ENCODE measurements at regions not wholly inside any gene's neighbourhood (a gene's known extent, or its start where the extent isn't known, plus 50 kb on each side); places are given as distances from the start of the nearest gene placed in this dataset.

DNA sequence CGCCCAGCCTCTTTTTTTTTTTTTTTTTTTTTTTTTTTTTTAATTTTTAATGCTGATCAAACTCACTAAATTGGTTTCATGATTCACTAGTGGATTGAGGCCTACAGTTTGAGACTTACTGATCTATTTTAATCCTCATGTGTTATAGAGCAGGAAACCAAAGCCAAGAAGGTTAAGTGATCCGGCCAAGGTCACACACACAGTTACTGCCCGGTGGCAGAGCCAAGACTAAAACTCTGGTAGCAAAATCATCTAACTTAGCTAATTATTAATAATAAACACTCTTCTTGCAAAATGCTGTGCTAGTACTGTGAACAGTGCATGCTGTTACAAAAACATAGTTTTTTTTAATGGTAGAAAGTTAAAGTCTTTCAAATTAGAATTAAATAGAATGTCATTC is 188.3 kb upstream of the NFE2L3 start:
- no peaks in the 10 kb centered on the region for H3K36me3 ChIP-seq (ENCODE audit: control insufficient read depth in 1 of 2, insufficient read depth in 2 of 2, low read length in 2 of 2)
- no peak overlapping the region for H3K4me3 ChIP-seq (ENCODE audit: low read depth in 1 of 2, low read length in 2 of 2)
- H3K27ac ChIP-seq (ENCODE audit: low read length), result no peak overlapping the region
- no peaks in the 10 kb centered on the region for H3K9me3 ChIP-seq (ENCODE audit: control insufficient read depth in 1 of 2, low read length in 2 of 2)
- H3K4me1 ChIP-seq (ENCODE audit: control insufficient read depth in 1 of 2, insufficient read depth in 2 of 2, low read length in 2 of 2), result no peaks in the 10 kb centered on the region
- H3K27me3 ChIP-seq (ENCODE audit: low read depth, low read length), result no peaks in the 10 kb centered on the region

DNA sequence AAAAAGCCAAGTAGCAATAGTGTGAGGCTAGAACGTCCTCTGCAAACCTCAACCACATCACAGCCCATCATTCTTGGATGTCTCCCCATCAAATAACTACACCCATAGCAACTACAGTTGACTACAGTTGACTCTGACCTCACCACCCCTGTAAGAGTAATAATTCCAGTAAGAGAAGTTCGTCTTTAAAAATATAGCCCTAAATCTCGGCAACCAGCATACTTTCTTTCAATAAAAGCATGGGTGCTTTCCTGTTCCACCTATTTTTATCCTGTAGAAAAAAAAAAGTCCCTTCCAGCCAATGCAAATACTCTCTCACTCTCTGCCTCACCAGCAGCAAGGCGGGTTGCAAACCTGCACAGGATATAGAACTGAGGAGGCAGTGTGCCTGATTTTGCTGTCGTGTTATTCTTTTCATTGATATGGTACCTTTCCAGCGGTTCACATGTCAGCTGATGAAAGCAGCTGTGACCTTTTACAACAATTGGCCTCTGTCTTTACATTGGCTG is 187.5 kb upstream of the NFE2L3 start:
- no peak overlapping the region for H3K4me3 ChIP-seq (ENCODE audit: low read depth in 1 of 2, low read length in 2 of 2)
- H3K4me1 ChIP-seq (ENCODE audit: control insufficient read depth in 1 of 2, insufficient read depth in 2 of 2, low read length in 2 of 2), result no peaks in the 10 kb centered on the region
- no peaks in the 10 kb centered on the region for H3K9me3 ChIP-seq (ENCODE audit: control insufficient read depth in 1 of 2, low read length in 2 of 2)
- no peaks in the 10 kb centered on the region for H3K36me3 ChIP-seq (ENCODE audit: control insufficient read depth in 1 of 2, insufficient read depth in 2 of 2, low read length in 2 of 2)
- no peaks in the 10 kb centered on the region for H3K27me3 ChIP-seq (ENCODE audit: low read depth, low read length)
- no peak overlapping the region for H3K27ac ChIP-seq (ENCODE audit: low read length)

DNA sequence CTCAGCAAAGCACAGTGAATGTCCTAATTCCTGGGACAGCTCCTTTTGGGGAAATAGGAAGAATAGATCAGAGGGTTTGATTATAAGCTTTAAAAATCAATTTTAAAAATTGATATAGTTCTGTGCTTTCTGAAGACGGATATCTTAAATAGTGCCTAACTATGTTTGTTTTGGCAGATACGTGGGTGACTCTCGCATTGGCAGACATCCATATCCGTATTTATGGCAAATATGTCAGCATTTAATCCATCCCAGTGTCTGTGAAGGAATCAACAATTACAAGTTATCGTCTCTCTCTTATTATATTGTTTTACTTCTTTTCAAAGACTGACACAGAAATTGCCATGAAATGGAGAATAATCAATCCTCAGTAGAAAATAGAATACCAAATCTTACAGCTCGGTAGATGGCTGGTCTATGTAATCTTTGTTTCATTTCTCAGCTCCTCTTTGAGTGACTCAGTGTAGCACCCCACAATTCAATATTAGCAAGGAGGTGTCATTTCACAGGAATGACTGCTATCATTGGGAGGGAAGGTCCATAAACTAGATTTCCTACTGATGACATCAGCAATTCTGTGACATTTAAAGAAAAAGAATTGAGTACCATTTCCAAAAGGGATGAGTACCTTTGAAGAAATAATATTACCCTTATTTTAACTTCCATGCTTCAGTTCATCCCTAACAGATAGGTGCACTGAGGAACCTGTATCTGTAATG is 186.4 kb upstream of the NFE2L3 start:
- Histone ChIP-seq H3K27me3 (ENCODE audit: low read depth, low read length) (no peaks in the 10 kb centered on the region), H3K4me3 (ENCODE audit: low read depth in 1 of 2, low read length in 2 of 2) (no peak overlapping the region), H3K36me3 (ENCODE audit: control insufficient read depth in 1 of 2, insufficient read depth in 2 of 2, low read length in 2 of 2) (no peaks in the 10 kb centered on the region), H3K4me1 (ENCODE audit: control insufficient read depth in 1 of 2, insufficient read depth in 2 of 2, low read length in 2 of 2) (no peaks in the 10 kb centered on the region), H3K27ac (ENCODE audit: low read length) (no peak overlapping the region), H3K9me3 (ENCODE audit: control insufficient read depth in 1 of 2, low read length in 2 of 2) (no peaks in the 10 kb centered on the region)

DNA sequence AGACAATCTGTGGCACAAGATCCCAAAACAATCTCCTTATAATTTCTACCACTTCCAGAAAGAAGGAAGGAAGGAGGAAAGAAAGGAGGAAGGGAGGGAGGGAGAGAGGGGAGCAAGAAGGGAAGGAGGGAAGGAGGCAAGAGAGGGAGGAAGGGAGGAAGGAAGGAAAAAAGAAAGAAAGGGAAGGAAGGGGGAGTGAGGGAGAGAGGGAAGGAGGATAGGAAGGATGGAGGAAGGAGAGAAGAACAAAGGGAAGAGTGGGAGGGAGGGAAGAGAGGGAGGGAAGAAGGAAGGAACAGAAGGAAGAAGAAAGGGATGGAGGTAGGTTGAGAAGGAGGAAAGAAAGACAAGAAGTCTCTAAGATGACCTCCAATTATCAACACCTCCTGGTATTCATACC is 185.5 kb upstream of the NFE2L3 start:
- Histone ChIP-seq H3K4me3 (ENCODE audit: low read depth in 1 of 2, low read length in 2 of 2) (no peak overlapping the region), H3K9me3 (ENCODE audit: control insufficient read depth in 1 of 2, low read length in 2 of 2) (no peaks in the 10 kb centered on the region), H3K27ac (ENCODE audit: low read length) (no peak overlapping the region), H3K4me1 (ENCODE audit: control insufficient read depth in 1 of 2, insufficient read depth in 2 of 2, low read length in 2 of 2) (no peaks in the 10 kb centered on the region), H3K27me3 (ENCODE audit: low read depth, low read length) (no peaks in the 10 kb centered on the region), H3K36me3 (ENCODE audit: control insufficient read depth in 1 of 2, insufficient read depth in 2 of 2, low read length in 2 of 2) (no peaks in the 10 kb centered on the region)

DNA sequence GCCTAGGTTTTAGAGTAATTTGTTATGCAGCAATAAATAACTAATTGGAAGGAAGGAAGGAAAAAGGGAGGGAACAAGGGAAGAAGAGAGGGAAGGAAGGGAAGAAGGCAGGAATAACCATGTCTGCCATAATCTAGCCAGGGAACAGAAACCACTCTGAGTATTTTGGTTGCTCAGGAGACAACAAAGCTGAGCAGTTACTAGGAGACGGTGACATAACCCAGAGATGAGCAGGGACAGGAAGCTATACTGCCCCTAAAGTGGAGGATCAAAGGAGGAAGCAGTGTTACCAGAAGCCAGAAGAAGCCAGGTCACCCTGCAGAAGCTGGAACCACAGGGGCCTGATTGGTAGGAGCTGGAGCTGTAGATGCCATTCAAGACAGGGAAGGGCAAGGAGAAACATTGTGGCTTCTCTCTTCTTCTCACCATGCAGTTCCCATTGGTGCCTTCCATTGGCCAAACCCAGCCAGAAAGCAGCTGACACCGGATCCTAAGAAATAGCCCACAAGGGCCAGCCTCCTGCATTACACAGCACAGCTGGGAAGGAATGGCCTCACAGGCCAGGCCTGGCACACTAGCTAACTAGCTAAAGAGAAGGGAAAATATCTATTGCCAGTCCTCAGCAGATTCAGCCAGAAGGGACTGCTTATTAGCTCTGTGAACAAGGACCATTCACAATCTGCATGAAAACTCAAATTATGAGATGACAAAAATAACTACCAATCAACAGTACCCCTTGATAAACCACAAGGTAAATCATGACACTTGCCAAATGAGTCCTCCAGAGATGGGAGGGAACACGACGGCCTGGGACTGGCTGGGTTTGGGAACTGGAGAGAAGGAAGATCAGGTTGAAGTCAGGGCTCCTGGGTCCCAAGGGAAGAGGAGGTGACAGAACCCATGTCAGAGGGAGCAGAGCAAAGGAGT is 184.5 kb upstream of the NFE2L3 start:
- Histone ChIP-seq H3K27ac (ENCODE audit: low read length) (peak overlapping the region; percentile 10), H3K9me3 (ENCODE audit: control insufficient read depth in 1 of 2, low read length in 2 of 2) (no peaks in the 10 kb centered on the region), H3K27me3 (ENCODE audit: low read depth, low read length) (no peaks in the 10 kb centered on the region), H3K4me3 (ENCODE audit: low read depth in 1 of 2, low read length in 2 of 2) (no peak overlapping the region), H3K36me3 (ENCODE audit: control insufficient read depth in 1 of 2, insufficient read depth in 2 of 2, low read length in 2 of 2) (no peaks in the 10 kb centered on the region), H3K4me1 (ENCODE audit: control insufficient read depth in 1 of 2, insufficient read depth in 2 of 2, low read length in 2 of 2) (no peaks in the 10 kb centered on the region)

DNA sequence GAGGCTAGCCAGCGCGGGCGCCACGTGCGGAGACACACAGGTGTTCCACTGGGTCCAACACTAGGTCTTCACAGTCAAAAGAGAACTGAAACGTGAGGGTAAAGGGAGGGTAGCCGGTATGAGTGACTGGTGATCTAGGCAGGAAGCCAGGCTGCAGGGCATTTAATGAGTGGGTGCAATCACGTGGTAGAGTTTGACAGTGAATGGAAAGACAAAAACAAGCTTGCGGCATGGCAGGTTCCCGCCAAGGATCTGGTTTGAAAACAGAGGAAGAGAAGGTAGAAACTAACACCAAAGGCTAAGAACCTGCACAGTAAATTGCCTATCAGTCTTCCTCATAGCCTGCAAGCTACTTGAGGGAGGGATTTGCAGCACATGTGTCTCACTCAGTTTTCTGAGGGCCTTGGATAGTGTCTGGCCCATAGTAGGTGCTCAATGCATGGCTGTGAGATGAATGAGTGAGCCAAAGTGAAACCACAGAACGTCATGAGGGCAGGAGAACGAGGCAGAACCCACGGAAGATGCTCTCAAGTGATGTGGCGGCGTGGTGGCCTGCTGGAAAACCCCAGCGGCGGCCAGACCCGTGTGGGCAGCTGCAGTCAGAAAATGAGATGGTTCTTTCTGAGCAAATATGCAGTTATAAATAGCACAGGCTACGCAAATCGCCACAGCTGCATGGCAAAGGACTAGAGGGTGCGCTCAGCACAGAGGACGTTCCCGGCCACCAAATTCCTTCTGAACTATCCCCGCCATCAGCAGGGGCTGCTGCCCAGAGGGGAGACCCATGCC is 183.6 kb upstream of the NFE2L3 start:
- Histone ChIP-seq H3K9me3 (ENCODE audit: control insufficient read depth in 1 of 2, low read length in 2 of 2) (no peaks in the 10 kb centered on the region), H3K36me3 (ENCODE audit: control insufficient read depth in 1 of 2, insufficient read depth in 2 of 2, low read length in 2 of 2) (no peaks in the 10 kb centered on the region), H3K4me3 (ENCODE audit: low read depth in 1 of 2, low read length in 2 of 2) (no peak overlapping the region), H3K4me1 (ENCODE audit: control insufficient read depth in 1 of 2, insufficient read depth in 2 of 2, low read length in 2 of 2) (no peaks in the 10 kb centered on the region), H3K27me3 (ENCODE audit: low read depth, low read length) (no peaks in the 10 kb centered on the region), H3K27ac (ENCODE audit: low read length) (no peak overlapping the region)

DNA sequence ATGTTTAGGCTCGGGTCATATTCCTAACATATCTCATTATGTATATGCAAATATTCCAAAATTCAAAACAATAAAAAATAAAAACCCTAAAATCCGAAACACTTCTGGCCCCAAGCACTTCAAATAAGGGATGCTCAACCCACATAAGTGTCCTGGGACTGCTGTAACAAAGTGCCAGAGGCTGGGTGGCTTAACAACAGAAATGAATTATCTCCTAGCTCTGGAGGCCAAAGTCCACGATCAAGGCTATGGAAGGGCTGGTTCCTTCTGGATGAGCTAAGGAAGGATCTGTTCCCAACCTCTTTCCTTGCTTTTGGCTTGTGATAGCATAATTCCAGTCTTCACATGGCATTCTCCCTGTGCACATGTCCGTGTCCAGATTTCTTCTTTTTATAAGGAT is 181.6 kb upstream of the NFE2L3 start:
- Histone ChIP-seq H3K36me3 (ENCODE audit: control insufficient read depth in 1 of 2, insufficient read depth in 2 of 2, low read length in 2 of 2) (no peaks in the 10 kb centered on the region), H3K27ac (ENCODE audit: low read length) (no peak overlapping the region), H3K4me1 (ENCODE audit: control insufficient read depth in 1 of 2, insufficient read depth in 2 of 2, low read length in 2 of 2) (no peaks in the 10 kb centered on the region), H3K9me3 (ENCODE audit: control insufficient read depth in 1 of 2, low read length in 2 of 2) (no peaks in the 10 kb centered on the region), H3K27me3 (ENCODE audit: low read depth, low read length) (no peaks in the 10 kb centered on the region), H3K4me3 (ENCODE audit: low read depth in 1 of 2, low read length in 2 of 2) (no peak overlapping the region)

DNA sequence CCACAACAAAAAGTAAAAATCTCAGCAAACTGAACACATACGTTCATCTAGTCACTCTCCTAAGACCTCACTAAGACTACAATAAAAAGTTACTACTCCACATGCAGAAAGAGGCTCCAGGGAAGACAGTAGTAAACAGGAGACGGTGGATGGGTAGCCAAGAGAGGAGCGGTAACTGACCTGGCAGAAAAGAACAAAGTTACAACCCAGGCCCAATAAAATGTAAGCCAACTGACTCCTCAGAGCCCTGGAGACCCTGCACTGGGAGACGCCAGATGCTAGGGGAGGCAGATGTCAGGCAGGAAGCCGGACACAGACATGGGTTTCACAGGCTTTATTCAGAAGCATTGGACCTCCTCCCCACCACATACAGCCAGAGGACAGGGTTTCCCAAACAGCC is 181.1 kb upstream of the NFE2L3 start:
- no peaks in the 10 kb centered on the region for H3K27me3 ChIP-seq (ENCODE audit: low read depth, low read length)

DNA sequence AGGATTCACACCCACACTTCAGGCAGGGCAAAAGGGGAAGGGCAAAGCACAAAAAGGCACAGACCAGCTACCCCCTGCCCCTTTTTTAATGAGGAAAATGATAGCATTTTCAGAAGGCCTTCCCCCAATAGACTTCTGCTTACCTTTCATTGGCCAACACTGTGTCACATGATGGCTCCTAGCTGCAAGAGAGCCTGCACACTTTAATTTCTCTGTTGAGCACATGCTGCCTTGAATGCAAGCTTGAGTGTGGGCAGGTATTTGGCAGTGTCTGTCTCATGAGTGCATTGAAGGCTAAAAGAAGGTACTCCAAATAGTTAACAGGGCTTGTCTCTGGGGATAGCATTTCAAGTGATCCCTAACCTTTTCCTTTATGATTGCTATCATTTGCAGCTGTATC is 175.4 kb upstream of the NFE2L3 start:
- Histone ChIP-seq H3K36me3 (ENCODE audit: control insufficient read depth in 1 of 2, insufficient read depth in 2 of 2, low read length in 2 of 2) (no peaks in the 10 kb centered on the region), H3K9me3 (ENCODE audit: control insufficient read depth in 1 of 2, low read length in 2 of 2) (peaks cover 0 to 10% of the 10 kb centered on the region in 2 donors), H3K4me1 (ENCODE audit: control insufficient read depth in 1 of 2, insufficient read depth in 2 of 2, low read length in 2 of 2) (no peaks in the 10 kb centered on the region), H3K27me3 (ENCODE audit: low read depth, low read length) (no peaks in the 10 kb centered on the region), H3K4me3 (ENCODE audit: low read depth in 1 of 2, low read length in 2 of 2) (no peak overlapping the region), H3K27ac (ENCODE audit: low read length) (no peak overlapping the region)

More for the DNA sequence above, 181.1 kb upstream of the NFE2L3 start:
- no peak overlapping the region for H3K27ac ChIP-seq (ENCODE audit: low read length)
- H3K4me3 ChIP-seq (ENCODE audit: low read depth in 1 of 2, low read length in 2 of 2), result no peak overlapping the region
- H3K9me3 ChIP-seq (ENCODE audit: control insufficient read depth in 1 of 2, low read length in 2 of 2), result no peaks in the 10 kb centered on the region
- no peaks in the 10 kb centered on the region for H3K36me3 ChIP-seq (ENCODE audit: control insufficient read depth in 1 of 2, insufficient read depth in 2 of 2, low read length in 2 of 2)
- no peaks in the 10 kb centered on the region for H3K4me1 ChIP-seq (ENCODE audit: control insufficient read depth in 1 of 2, insufficient read depth in 2 of 2, low read length in 2 of 2)

DNA sequence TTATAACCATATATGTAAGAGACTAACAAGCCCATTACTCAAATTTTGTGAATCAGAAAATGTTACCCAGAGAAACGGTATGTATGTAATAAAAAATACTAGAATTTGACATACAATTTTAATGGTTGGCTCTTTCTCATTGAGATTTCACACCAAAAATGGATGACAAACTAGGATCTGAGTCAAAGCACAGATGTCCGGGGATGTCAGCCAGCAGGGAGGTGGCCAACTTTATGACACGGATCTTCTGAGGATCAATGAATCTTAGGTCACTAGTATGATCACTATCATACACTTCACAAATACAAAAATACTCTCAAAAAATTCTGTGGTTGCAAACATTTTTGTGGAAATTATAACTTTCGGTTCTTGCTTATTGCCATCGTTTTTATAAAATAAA is 173.5 kb upstream of the NFE2L3 start:
- Histone ChIP-seq H3K4me1 (ENCODE audit: control insufficient read depth in 1 of 2, insufficient read depth in 2 of 2, low read length in 2 of 2) (no peaks in the 10 kb centered on the region), H3K27me3 (ENCODE audit: low read depth, low read length) (no peaks in the 10 kb centered on the region), H3K27ac (ENCODE audit: low read length) (no peak overlapping the region), H3K9me3 (ENCODE audit: control insufficient read depth in 1 of 2, low read length in 2 of 2) (peaks cover 0 to 10% of the 10 kb centered on the region in 2 donors), H3K36me3 (ENCODE audit: control insufficient read depth in 1 of 2, insufficient read depth in 2 of 2, low read length in 2 of 2) (no peaks in the 10 kb centered on the region), H3K4me3 (ENCODE audit: low read depth in 1 of 2, low read length in 2 of 2) (no peak overlapping the region)

DNA sequence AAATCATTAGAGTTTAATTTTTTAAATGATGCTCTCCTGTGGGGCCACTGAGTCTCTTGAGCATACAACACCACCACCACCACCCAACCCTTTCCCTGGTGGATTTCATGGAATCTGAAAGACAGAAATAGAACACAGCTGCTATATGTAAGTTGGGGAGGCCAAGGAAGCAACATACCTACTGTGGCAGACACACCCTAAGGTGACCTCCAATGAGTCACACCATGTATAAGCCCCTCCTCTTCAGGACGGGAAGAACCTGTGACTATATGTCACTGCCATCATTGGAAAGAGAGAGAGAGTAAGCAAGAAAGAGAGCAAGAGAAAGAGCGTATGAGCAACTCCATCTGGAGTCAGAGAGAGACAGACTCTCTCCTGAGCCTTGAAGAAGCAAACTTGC is 172.4 kb upstream of the NFE2L3 start:
- no peaks in the 10 kb centered on the region for H3K27me3 ChIP-seq (ENCODE audit: low read depth, low read length)

More for the DNA sequence above, 172.4 kb upstream of the NFE2L3 start:
- Histone ChIP-seq H3K27ac (ENCODE audit: low read length) (no peak overlapping the region), H3K4me1 (ENCODE audit: control insufficient read depth in 1 of 2, insufficient read depth in 2 of 2, low read length in 2 of 2) (no peaks in the 10 kb centered on the region), H3K36me3 (ENCODE audit: control insufficient read depth in 1 of 2, insufficient read depth in 2 of 2, low read length in 2 of 2) (no peaks in the 10 kb centered on the region), H3K4me3 (ENCODE audit: low read depth in 1 of 2, low read length in 2 of 2) (no peak overlapping the region), H3K9me3 (ENCODE audit: control insufficient read depth in 1 of 2, low read length in 2 of 2) (peaks cover 0 to 10% of the 10 kb centered on the region in 2 donors)

Measured in muscle layer of duodenum (tissue), 2 donors.